HCT116 (cell line): ENCODE measurements at regions not wholly inside any gene's neighbourhood (a gene's known extent, or its start where the extent isn't known, plus 50 kb on each side); places are given as distances from the start of the nearest gene placed in this dataset.

Experiments
- ATAC-seq: fragments of 200-7000 bp; cut with Tn5 transposase; 2 replicates; pipeline ENCODE4 v1.9.1; 2020; ENCODE audit warnings: mild to moderate bottlenecking, moderate library complexity
- BruUV-seq: library from RNA; stranded (reverse); fragments of 400-500 nt; replicated peaks from 2 replicates; lab custom pipeline; 2021; lab: Mats Ljungman, UMichigan
- CTCF ChIA-PET: fragments of 300-600 bp; sonication (Branson Sonifier 250); formaldehyde crosslinking; loops from one replicate; lab custom pipeline; 2021; ENCODE audit warnings: antibody characterized with exemption; lab: Charles Lee
- POLR2A ChIA-PET: fragments of 300-600, 350-600 bp; sonication (Branson Sonifier 250); formaldehyde crosslinking; loops from one replicate; lab custom pipeline; 2021; ENCODE audit warnings: antibody characterized with exemption; lab: Charles Lee
- RAD21 ChIA-PET, 2 experiments: fragments of 300-600 bp; sonication (Branson Sonifier 250); formaldehyde crosslinking; loops; one replicate each; lab custom pipeline; 2023; ENCODE audit warnings: low total read pairs in 2 of 2; ENCODE audit not compliant: uncharacterized antibody in 2 of 2, unreplicated experiment in 2 of 2, low non-redundant PET in 1 of 2; lab: Charles Lee
- DNase-seq: peaks from one replicate; pipeline ENCODE4 v3.0.0-alpha.2; 2010; ENCODE audit warnings: low read depth, low spot score
- H2AFZ ChIP-seq: fragments of 200-600 bp; shearing (Covaris generic), sonication (generic); 2 replicates; pipeline ENCODE4 v1.6.1; 2017; ENCODE audit warnings: low read depth, mixed run types, mixed read lengths, antibody characterized with exemption, low read length; ENCODE audit not compliant: poor library complexity, severe bottlenecking
- H3K27ac ChIP-seq: 2 replicates; pipeline ENCODE4 v1.5.1; 2012; ENCODE audit warnings: low read depth, low read length
- H3K27me3 ChIP-seq: fragments of 200-600 bp; sonication (generic); 2 replicates; pipeline ENCODE4 v1.6.1; 2016; ENCODE audit warnings: mixed run types, low read length, mixed read lengths; ENCODE audit not compliant: insufficient read depth
- H3K36me3 ChIP-seq, 2 experiments: fragments of 200-500 bp in 1 of 2; fragments of 200-600 bp in 1 of 2; sonication (Bioruptor generic) in 1 of 2; sonication (generic) in 1 of 2; 2 replicates each; pipeline versions ENCODE4 v1.5.1 to v1.6.1; 2014 to 2016; ENCODE audit warnings: low read length in 2 of 2, inconsistent platforms in 1 of 2, mixed read lengths in 1 of 2, mixed run types in 1 of 2; ENCODE audit not compliant: insufficient read depth in 2 of 2, control insufficient read depth in 1 of 2
- H3K4me1 ChIP-seq, 2 experiments: fragments of 200-600 bp in 1 of 2; sonication (generic) in 1 of 2; 2 replicates each; pipeline versions ENCODE4 v1.5.1 to v1.6.1; 2012 to 2017; ENCODE audit warnings: low read length in 2 of 2, inconsistent platforms in 1 of 2, mild to moderate bottlenecking in 1 of 2, mixed read lengths in 1 of 2, mixed run types in 1 of 2, moderate library complexity in 1 of 2; ENCODE audit not compliant: insufficient read depth in 2 of 2, control insufficient read depth in 1 of 2
- H3K4me2 ChIP-seq: fragments of 200-600 bp; sonication (generic); 2 replicates; pipeline ENCODE4 v1.6.1; 2017; ENCODE audit warnings: mixed run types, low read length, mixed read lengths
- H3K4me3 ChIP-seq, 2 experiments: fragments of 200-600 bp in 1 of 2; sonication (generic) in 1 of 2; replicated peaks in 1 of 2; 2 replicates each; pipeline ENCODE4 v1.5.1; 2011 to 2016; ENCODE audit warnings: low read length in 2 of 2, control low read depth in 1 of 2, low read depth in 1 of 2, mild to moderate bottlenecking in 1 of 2, mixed read lengths in 1 of 2, mixed run types in 1 of 2
- H3K79me2 ChIP-seq: fragments of 200-600 bp; sonication (generic); 2 replicates; pipeline ENCODE4 v1.6.1; 2017; ENCODE audit warnings: mild to moderate bottlenecking, mixed run types, low read length, moderate library complexity, mixed read lengths; ENCODE audit not compliant: insufficient read depth
- H3K9ac ChIP-seq: fragments of 200-600 bp; sonication (generic); 2 replicates; pipeline ENCODE4 v1.6.1; 2016; ENCODE audit warnings: low read length, mixed read lengths
- H3K9me2 ChIP-seq: fragments of 200-600 bp; sonication (generic), shearing (Covaris generic); 2 replicates; pipeline ENCODE4 v1.6.1; 2017; ENCODE audit warnings: mixed run types, mild to moderate bottlenecking, moderate library complexity; ENCODE audit not compliant: insufficient read depth
- H3K9me3 ChIP-seq, 2 experiments: fragments of 200-500 bp in 1 of 2; fragments of 200-600 bp in 1 of 2; sonication (Bioruptor generic) in 1 of 2; sonication (generic) in 1 of 2; 2 replicates each; pipeline ENCODE4 v1.6.1; 2014 to 2017; ENCODE audit warnings: low read length in 2 of 2, mixed read lengths in 2 of 2, inconsistent platforms in 1 of 2, low read depth in 1 of 2, mild to moderate bottlenecking in 1 of 2, mixed run types in 1 of 2, moderate library complexity in 1 of 2; ENCODE audit not compliant: control insufficient read depth in 1 of 2, insufficient read depth in 1 of 2
- H4K20me1 ChIP-seq: fragments of 200-600 bp; sonication (generic), shearing (Covaris generic); 2 replicates; pipeline ENCODE4 v1.6.1; 2017; ENCODE audit warnings: mixed run types, mild to moderate bottlenecking, moderate library complexity; ENCODE audit not compliant: insufficient read depth
- CEBPB ChIP-seq: IDR thresholded peaks from 2 replicates; pipeline ENCODE4 v1.6.1; 2012; ENCODE audit warnings: low read depth
- EZH2 ChIP-seq: fragments of 200-600 bp; sonication (generic); IDR thresholded peaks from 2 replicates; pipeline ENCODE4 v1.6.1; 2017; ENCODE audit warnings: antibody characterized with exemption, mixed run types
- FOSL1 ChIP-seq: IDR thresholded peaks from 2 replicates; pipeline ENCODE4 v1.6.1; 2012; ENCODE audit warnings: low read depth
- JUND ChIP-seq: IDR thresholded peaks from 2 replicates; pipeline ENCODE4 v1.6.1; 2012
- POLR2A ChIP-seq: IDR thresholded peaks from 2 replicates; pipeline ENCODE4 v1.7.0; 2011; ENCODE audit warnings: borderline replicate concordance; ENCODE audit not compliant: insufficient read depth, insufficient read length; ENCODE audit errors: extremely low read depth
- POLR2AphosphoS5 ChIP-seq: IDR thresholded peaks from 2 replicates; pipeline ENCODE4 v1.6.1; 2011; ENCODE audit warnings: mild to moderate bottlenecking, low read depth, low read length, moderate library complexity
- SIN3A ChIP-seq: IDR thresholded peaks from 2 replicates; pipeline ENCODE4 v1.6.1; 2012; ENCODE audit warnings: low read depth
- SP1 ChIP-seq: IDR thresholded peaks from 2 replicates; pipeline ENCODE4 v1.6.1; 2012; ENCODE audit warnings: low read depth
- ZNF274 ChIP-seq: fragments of 200-500 bp; sonication (Bioruptor generic); IDR thresholded peaks from 2 replicates; pipeline ENCODE4 v1.6.1; 2014; ENCODE audit warnings: mild to moderate bottlenecking, low read depth, low read length, inconsistent platforms
- intact Hi-C: fragments of 100-400 bp; cut with micrococcal nuclease; formaldehyde crosslinking; loops from 2 replicates; pipeline ENCODE4 v1.10.0; 2022
- TF ChIP-seq, protein P1 (sequence below): IDR thresholded peaks from 2 replicates; pipeline ENCODE4 v1.6.1; 2012
- TF ChIP-seq, protein P2 (sequence below): IDR thresholded peaks from 2 replicates; pipeline ENCODE4 v1.6.1; 2011; ENCODE audit warnings: mild to moderate bottlenecking, low read length, moderate library complexity; ENCODE audit not compliant: insufficient replicate concordance; ENCODE audit errors: extremely low read depth
- TF ChIP-seq, protein P3 (sequence below): IDR thresholded peaks from 2 replicates; pipeline ENCODE4 v1.6.1; 2012
- TF ChIP-seq, protein P4 (sequence below): IDR thresholded peaks from 2 replicates; pipeline ENCODE4 v1.6.1; 2012; ENCODE audit warnings: low read depth

DNA sequence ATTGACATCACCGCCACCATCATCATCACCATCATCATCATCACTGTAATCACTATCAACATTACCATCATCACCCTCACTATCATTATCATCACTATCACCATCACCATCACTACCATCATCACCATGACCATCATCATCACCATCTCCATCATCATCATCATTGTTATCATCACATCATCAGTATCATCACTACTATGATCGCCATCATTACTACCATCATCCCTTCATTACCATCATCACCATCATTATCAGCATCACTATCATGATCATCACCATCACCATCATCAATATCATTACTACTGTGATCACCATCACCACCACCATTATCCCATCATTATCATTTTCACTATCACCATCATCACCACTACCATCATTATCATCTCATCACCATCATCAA is 368.3 kb downstream of the SEC14L1 start:
- Histone ChIP-seq H3K27ac (no peak overlapping the region), H3K4me1 (no peaks in the 10 kb centered on the region), H3K79me2 (no peaks in the 10 kb centered on the region), H3K4me3 (no peak overlapping the region), H3K4me2 (no peak overlapping the region), H3K9ac (no peak overlapping the region), H4K20me1 (no peaks in the 10 kb centered on the region), H3K9me2 (no peaks in the 10 kb centered on the region), H3K36me3 (no peaks in the 10 kb centered on the region), H2AFZ (no peak overlapping the region), H3K27me3 (no peaks in the 10 kb centered on the region), H3K9me3 (0 out of 4 replicates have a peak, but pooled peaks cover 3 to 5% of the 10 kb centered on the region in 2 experiments)
- BruUV-seq, result no TSS peak
- ChIA-PET RAD21 (no interaction called here), CTCF (no interaction called here), POLR2A (no interaction called here)
- TF ChIP-seq, protein P1, sequence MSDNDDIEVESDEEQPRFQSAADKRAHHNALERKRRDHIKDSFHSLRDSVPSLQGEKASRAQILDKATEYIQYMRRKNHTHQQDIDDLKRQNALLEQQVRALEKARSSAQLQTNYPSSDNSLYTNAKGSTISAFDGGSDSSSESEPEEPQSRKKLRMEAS, result no peak
- TF ChIP-seq, protein P2, sequence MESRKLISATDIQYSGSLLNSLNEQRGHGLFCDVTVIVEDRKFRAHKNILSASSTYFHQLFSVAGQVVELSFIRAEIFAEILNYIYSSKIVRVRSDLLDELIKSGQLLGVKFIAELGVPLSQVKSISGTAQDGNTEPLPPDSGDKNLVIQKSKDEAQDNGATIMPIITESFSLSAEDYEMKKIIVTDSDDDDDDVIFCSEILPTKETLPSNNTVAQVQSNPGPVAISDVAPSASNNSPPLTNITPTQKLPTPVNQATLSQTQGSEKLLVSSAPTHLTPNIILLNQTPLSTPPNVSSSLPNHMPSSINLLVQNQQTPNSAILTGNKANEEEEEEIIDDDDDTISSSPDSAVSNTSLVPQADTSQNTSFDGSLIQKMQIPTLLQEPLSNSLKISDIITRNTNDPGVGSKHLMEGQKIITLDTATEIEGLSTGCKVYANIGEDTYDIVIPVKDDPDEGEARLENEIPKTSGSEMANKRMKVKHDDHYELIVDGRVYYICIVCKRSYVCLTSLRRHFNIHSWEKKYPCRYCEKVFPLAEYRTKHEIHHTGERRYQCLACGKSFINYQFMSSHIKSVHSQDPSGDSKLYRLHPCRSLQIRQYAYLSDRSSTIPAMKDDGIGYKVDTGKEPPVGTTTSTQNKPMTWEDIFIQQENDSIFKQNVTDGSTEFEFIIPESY, result no peak
- TF ChIP-seq EZH2 (no peak), SP1 (no peak), SIN3A (no peak), CEBPB (no peak), POLR2A (no peak), FOSL1 (no peak), POLR2AphosphoS5 (no peak), ZNF274 (no peak), JUND (no peak)
- TF ChIP-seq, protein P3, sequence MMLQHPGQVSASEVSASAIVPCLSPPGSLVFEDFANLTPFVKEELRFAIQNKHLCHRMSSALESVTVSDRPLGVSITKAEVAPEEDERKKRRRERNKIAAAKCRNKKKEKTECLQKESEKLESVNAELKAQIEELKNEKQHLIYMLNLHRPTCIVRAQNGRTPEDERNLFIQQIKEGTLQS, result no peak
- TF ChIP-seq, protein P4, sequence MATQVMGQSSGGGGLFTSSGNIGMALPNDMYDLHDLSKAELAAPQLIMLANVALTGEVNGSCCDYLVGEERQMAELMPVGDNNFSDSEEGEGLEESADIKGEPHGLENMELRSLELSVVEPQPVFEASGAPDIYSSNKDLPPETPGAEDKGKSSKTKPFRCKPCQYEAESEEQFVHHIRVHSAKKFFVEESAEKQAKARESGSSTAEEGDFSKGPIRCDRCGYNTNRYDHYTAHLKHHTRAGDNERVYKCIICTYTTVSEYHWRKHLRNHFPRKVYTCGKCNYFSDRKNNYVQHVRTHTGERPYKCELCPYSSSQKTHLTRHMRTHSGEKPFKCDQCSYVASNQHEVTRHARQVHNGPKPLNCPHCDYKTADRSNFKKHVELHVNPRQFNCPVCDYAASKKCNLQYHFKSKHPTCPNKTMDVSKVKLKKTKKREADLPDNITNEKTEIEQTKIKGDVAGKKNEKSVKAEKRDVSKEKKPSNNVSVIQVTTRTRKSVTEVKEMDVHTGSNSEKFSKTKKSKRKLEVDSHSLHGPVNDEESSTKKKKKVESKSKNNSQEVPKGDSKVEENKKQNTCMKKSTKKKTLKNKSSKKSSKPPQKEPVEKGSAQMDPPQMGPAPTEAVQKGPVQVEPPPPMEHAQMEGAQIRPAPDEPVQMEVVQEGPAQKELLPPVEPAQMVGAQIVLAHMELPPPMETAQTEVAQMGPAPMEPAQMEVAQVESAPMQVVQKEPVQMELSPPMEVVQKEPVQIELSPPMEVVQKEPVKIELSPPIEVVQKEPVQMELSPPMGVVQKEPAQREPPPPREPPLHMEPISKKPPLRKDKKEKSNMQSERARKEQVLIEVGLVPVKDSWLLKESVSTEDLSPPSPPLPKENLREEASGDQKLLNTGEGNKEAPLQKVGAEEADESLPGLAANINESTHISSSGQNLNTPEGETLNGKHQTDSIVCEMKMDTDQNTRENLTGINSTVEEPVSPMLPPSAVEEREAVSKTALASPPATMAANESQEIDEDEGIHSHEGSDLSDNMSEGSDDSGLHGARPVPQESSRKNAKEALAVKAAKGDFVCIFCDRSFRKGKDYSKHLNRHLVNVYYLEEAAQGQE, result no peak
- DNase-seq (no peak), ATAC-seq (no peak)
- intact Hi-C loops, result no loop called here
